OCI-LY1 (cell line): ENCODE measurements at regions not wholly inside any gene's neighbourhood (a gene's known extent, or its start where the extent isn't known, plus 50 kb on each side); places are given as distances from the start of the nearest gene placed in this dataset.

ENCODE experiments used
- CTCF ChIP-seq: fragments of 200-600 bp; sonication (generic), shearing (Covaris generic); IDR thresholded peaks from 2 replicates; pipeline ENCODE4 v1.5.1; 2017; ENCODE audit warnings: mild to moderate bottlenecking, antibody characterized with exemption, low read length, moderate library complexity, mixed read lengths
- EZH2 ChIP-seq: fragments of 200-600 bp; sonication (generic), shearing (Covaris generic); IDR thresholded peaks from 2 replicates; pipeline ENCODE4 v1.8.0; 2017; ENCODE audit warnings: borderline replicate concordance, mixed run types, mild to moderate bottlenecking, antibody characterized with exemption, low read length, moderate library complexity, mixed read lengths

DNA sequence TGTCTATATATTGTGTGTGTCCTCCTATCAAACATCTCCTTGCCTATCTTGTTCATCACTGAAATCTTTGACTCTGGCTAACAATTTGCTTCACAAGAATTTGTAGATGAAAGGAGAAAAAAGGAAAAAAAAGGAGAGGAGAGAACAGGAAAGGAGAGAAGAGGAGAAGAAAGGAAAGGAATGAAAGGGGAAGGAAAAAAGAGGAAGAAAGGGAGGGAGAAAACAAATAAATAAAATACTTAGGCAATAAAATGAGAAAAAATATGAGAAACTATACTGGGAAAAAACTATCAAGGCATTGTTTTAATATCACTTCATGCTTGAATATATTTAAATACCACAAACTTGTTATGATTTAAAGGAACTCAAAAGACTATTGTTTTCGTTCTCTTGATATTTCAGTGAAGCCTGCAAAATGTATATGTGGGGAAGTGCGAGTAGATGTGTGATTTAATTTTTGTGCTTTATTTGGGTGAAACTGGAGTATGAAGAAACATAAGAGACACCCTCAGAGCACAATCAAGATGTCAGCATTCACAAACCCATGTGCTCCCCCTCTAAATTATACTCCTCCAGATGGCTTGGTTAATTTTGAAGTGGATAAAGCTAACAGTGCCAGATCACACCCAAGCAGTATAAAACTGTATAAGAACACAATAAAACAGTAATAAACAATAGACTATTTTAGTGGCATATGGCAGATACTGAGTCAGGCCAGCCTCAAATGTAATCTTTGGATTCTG lies 205.7 kb upstream of the SAMSN1 start:
- TF ChIP-seq CTCF, result no peak
- no peak for TF ChIP-seq EZH2
